GM12878 (cell line): ENCODE measurements at regions not wholly inside any gene's neighbourhood (a gene's known extent, or its start where the extent isn't known, plus 50 kb on each side); places are given as distances from the start of the nearest gene placed in this dataset.

ENCODE experiments used
- ATAC-seq: fragments of 200-7000 bp; cut with Tn5 transposase; 3 replicates; pipeline ENCODE4 v1.9.1; 2020; ENCODE audit warnings: mild to moderate bottlenecking, moderate library complexity
- BruUV-seq: library from RNA; stranded (reverse); fragments of 400-500 nt; replicated peaks from 2 replicates; lab custom pipeline; 2021; lab: Mats Ljungman, UMichigan
- CTCF ChIA-PET: fragments of 300-600 bp; sonication (Branson Sonifier 250); formaldehyde crosslinking; extraction: SDS; loops from one replicate; lab custom pipeline; 2021; ENCODE audit warnings: inconsistent platforms; lab: Yijun Ruan, JAX
- POLR2A ChIA-PET: fragments of 350-600 bp; formaldehyde crosslinking; extraction: SDS; loops from one replicate; lab custom pipeline; 2021; ENCODE audit warnings: inconsistent platforms; lab: Charles Lee
- RAD21 ChIA-PET: fragments of 300-600 bp; sonication (Branson Sonifier 250); formaldehyde crosslinking; loops from one replicate; lab custom pipeline; 2023; ENCODE audit warnings: antibody characterized with exemption; ENCODE audit not compliant: unreplicated experiment; lab: Charles Lee
- SMC1A ChIA-PET: fragments of 300-600 bp; sonication (Branson Sonifier 250); formaldehyde crosslinking; loops from one replicate; lab custom pipeline; 2023; ENCODE audit not compliant: unreplicated experiment, uncharacterized antibody; lab: Charles Lee
- DNase-seq: peaks from one replicate; pipeline ENCODE4 v3.0.0-alpha.2; 2011; ENCODE audit warnings: low read depth, low spot score
- FAIRE-seq: peaks from 3 replicates; lab custom pipeline; 2011; peaks lifted over from hg19 to GRCh38; lab: Jason Lieb, UNC
- H2AFZ ChIP-seq: 2 replicates; pipeline ENCODE4 v1.6.0; 2011; ENCODE audit warnings: low read depth, low read length, control low read depth; ENCODE audit not compliant: control insufficient read depth
- H3K27ac ChIP-seq: 2 replicates; pipeline ENCODE4 v1.5.1; 2011; ENCODE audit warnings: control low read depth; ENCODE audit not compliant: control insufficient read depth, insufficient read depth
- H3K27me3 ChIP-seq, 2 experiments: replicated peaks in 1 of 2; 2 replicates each; pipeline versions ENCODE4 v1.6.0 to v1.6.1; 2011; ENCODE audit warnings: low read length in 1 of 2; ENCODE audit not compliant: control insufficient read depth in 2 of 2, insufficient read depth in 2 of 2
- H3K36me3 ChIP-seq, 2 experiments: 2 replicates each; pipeline ENCODE4 v1.5.1; 2011; ENCODE audit warnings: low read length in 1 of 2; ENCODE audit not compliant: control insufficient read depth in 2 of 2, insufficient read depth in 2 of 2
- H3K4me1 ChIP-seq: 2 replicates; pipeline ENCODE4 v1.6.1; 2011; ENCODE audit warnings: mild to moderate bottlenecking, low read length, moderate library complexity, mixed read lengths; ENCODE audit not compliant: control insufficient read depth, insufficient read depth
- H3K4me2 ChIP-seq: 2 replicates; pipeline ENCODE4 v1.6.0; 2011; ENCODE audit warnings: control low read depth; ENCODE audit not compliant: control insufficient read depth, insufficient read depth
- H3K4me3 ChIP-seq: fragments of 200-600 bp; sonication (generic); 2 replicates; pipeline ENCODE4 v1.5.1; 2016
- H3K79me2 ChIP-seq: 2 replicates; pipeline ENCODE4 v1.6.0; 2011; ENCODE audit warnings: low read length; ENCODE audit not compliant: control insufficient read depth, insufficient read depth
- H3K9ac ChIP-seq: 2 replicates; pipeline ENCODE4 v1.8.0; 2011; ENCODE audit warnings: low read length, control low read depth, mixed read lengths; ENCODE audit not compliant: control insufficient read depth, insufficient read depth
- H3K9me3 ChIP-seq: replicated peaks from 3 replicates; pipeline ENCODE4 v1.5.1; 2011; ENCODE audit warnings: mild to moderate bottlenecking, low read length; ENCODE audit not compliant: control insufficient read depth, insufficient read depth
- H4K20me1 ChIP-seq: 2 replicates; pipeline ENCODE4 v1.6.0; 2011; ENCODE audit not compliant: control insufficient read depth, insufficient read depth
- BCLAF1 ChIP-seq: fragments of 450-650 bp; IDR thresholded peaks from 2 replicates; pipeline ENCODE4 v1.6.1; 2017; ENCODE audit warnings: antibody characterized with exemption, mild to moderate bottlenecking, moderate library complexity
- CBFB ChIP-seq: IDR thresholded peaks from 2 replicates; pipeline ENCODE4 v1.6.1; 2016; ENCODE audit warnings: antibody characterized with exemption, low read depth
- CHD1 ChIP-seq: IDR thresholded peaks from 2 replicates; pipeline ENCODE4 v1.6.1; 2012; ENCODE audit warnings: low read depth, low read length, improper control_type of control experiment
- DPF2 ChIP-seq: fragments of 450-650 bp; IDR thresholded peaks from 2 replicates; pipeline ENCODE4 v1.6.1; 2017; ENCODE audit warnings: mild to moderate bottlenecking
- EGR1 ChIP-seq, 2 experiments: IDR thresholded peaks; 1 replicate in 1 of 2; 2 replicates in 1 of 2; pipeline ENCODE4 v1.6.1; 2011 to 2012; ENCODE audit warnings: low read depth in 2 of 2, low read length in 2 of 2, borderline replicate concordance in 1 of 2, mild to moderate bottlenecking in 1 of 2, moderate library complexity in 1 of 2
- ESRRA ChIP-seq: IDR thresholded peaks from 2 replicates; pipeline ENCODE4 v1.6.1; 2012; ENCODE audit warnings: mild to moderate bottlenecking, low read length, improper control_type of control experiment
- MLLT1 ChIP-seq: fragments of 450-650 bp; IDR thresholded peaks from 2 replicates; pipeline ENCODE4 v1.6.1; 2016; ENCODE audit warnings: mild to moderate bottlenecking
- MXI1 ChIP-seq: fragments of 150-350 bp; IDR thresholded peaks from 2 replicates; pipeline ENCODE4 v1.6.1; 2011; ENCODE audit warnings: low read depth, mild to moderate bottlenecking, inconsistent platforms, low read length, improper control_type of control experiment
- NBN ChIP-seq: fragments of 450-650 bp; IDR thresholded peaks from 2 replicates; pipeline ENCODE4 v1.6.1; 2016
- NR2C2 ChIP-seq: IDR thresholded peaks from 2 replicates; pipeline ENCODE4 v1.6.1; 2011; ENCODE audit warnings: borderline replicate concordance, low read depth; ENCODE audit not compliant: control insufficient read depth, insufficient read length
- NRF1 ChIP-seq: conservative IDR thresholded peaks from 2 replicates; pipeline ENCODE4 v1.6.1; 2011; ENCODE audit warnings: mild to moderate bottlenecking, low read depth, low read length, improper control_type of control experiment
- PML ChIP-seq: IDR thresholded peaks from 2 replicates; pipeline ENCODE4 v1.6.1; 2012; ENCODE audit warnings: low read length, inconsistent platforms
- RBBP5 ChIP-seq: fragments of 200-600 bp; sonication (generic); conservative IDR thresholded peaks from 2 replicates; pipeline ENCODE4 v1.6.1; 2016
- RCOR1 ChIP-seq: conservative IDR thresholded peaks from 2 replicates; pipeline ENCODE4 v1.6.1; 2012; ENCODE audit warnings: low read depth, low read length, improper control_type of control experiment
- SMAD5 ChIP-seq: IDR thresholded peaks from 2 replicates; pipeline ENCODE4 v1.6.1; 2016; ENCODE audit warnings: antibody characterized with exemption, low read depth
- YBX1 ChIP-seq: fragments of 450-650 bp; IDR thresholded peaks from 2 replicates; pipeline ENCODE4 v1.6.1; 2016; ENCODE audit warnings: antibody characterized with exemption
- YY1 ChIP-seq: IDR thresholded peaks from 2 replicates; pipeline ENCODE4 v1.6.1; 2011; ENCODE audit warnings: low read depth, mild to moderate bottlenecking, low read length
- in situ Hi-C: fragments of 300-500 bp; cut with MboI; formaldehyde crosslinking; loops from 9 replicates; pipeline ENCODE4 v1.14.3; 2018; ENCODE audit warnings: mixed read lengths
- intact Hi-C: fragments of 100-400 bp; cut with micrococcal nuclease; formaldehyde crosslinking; loops from one replicate; pipeline ENCODE4 v1.14.2; 2022; ENCODE audit not compliant: unreplicated experiment
- TF ChIP-seq, protein P1 (sequence below): fragments of 450-650 bp; IDR thresholded peaks from 2 replicates; pipeline ENCODE4 v1.6.1; 2017; ENCODE audit warnings: low read depth, mild to moderate bottlenecking, moderate library complexity

GRCh38 chr5:56598941-56599340 is 216.4 kb upstream of the MAP3K1 start:
- no TSS peak for BruUV-seq
- FAIRE-seq = no peak
- H3K4me3 ChIP-seq = no peak overlapping the region
- ATAC-seq = no peak
- no peak overlapping the region for H3K27ac ChIP-seq
- ChIA-PET CTCF (interaction anchor here (0.9 kb wide), 1 partner anchor 285 kb away, joined by 3 read pairs; no protein-coding TSS in a partner anchor), RAD21 (interaction anchor here (1.2 kb wide), 1 partner anchor 50 kb away, joined by 3 read pairs; no protein-coding TSS in a partner anchor), SMC1A (interaction anchor here (1.1 kb wide), 1 partner anchor 10 kb away, joined by 4 read pairs; no protein-coding TSS in a partner anchor)
- in situ Hi-C loops (no loop called here), intact Hi-C loops (no loop called here)
- 0 out of 4 replicates have a peak, but pooled peaks cover 0 to 4% of the 10 kb centered on the region in 2 experiments for H3K27me3 ChIP-seq
- no peak overlapping the region for H3K4me2 ChIP-seq
- no peaks in the 10 kb centered on the region for H3K79me2 ChIP-seq
- no peaks in the 10 kb centered on the region for H3K9me3 ChIP-seq
- H3K36me3 ChIP-seq = no peaks in the 10 kb centered on the region
- TF ChIP-seq MLLT1 (no peak), SMAD5 (no peak), NBN (no peak), BCLAF1 (no peak), RCOR1 (no peak), YY1 (no peak), CBFB (no peak), ESRRA (no peak), EGR1 (IDR thresholded peaks at IDR 0.05; ENCODE audit: borderline replicate concordance in 1 of 2, low read depth in 2 of 2, low read length in 2 of 2) (no peak), NRF1 (no peak), PML (no peak), NR2C2 (no peak), MXI1 (no peak), DPF2 (no peak), YBX1 (no peak), RBBP5 (no peak), CHD1 (no peak)
- TF ChIP-seq, protein P1, sequence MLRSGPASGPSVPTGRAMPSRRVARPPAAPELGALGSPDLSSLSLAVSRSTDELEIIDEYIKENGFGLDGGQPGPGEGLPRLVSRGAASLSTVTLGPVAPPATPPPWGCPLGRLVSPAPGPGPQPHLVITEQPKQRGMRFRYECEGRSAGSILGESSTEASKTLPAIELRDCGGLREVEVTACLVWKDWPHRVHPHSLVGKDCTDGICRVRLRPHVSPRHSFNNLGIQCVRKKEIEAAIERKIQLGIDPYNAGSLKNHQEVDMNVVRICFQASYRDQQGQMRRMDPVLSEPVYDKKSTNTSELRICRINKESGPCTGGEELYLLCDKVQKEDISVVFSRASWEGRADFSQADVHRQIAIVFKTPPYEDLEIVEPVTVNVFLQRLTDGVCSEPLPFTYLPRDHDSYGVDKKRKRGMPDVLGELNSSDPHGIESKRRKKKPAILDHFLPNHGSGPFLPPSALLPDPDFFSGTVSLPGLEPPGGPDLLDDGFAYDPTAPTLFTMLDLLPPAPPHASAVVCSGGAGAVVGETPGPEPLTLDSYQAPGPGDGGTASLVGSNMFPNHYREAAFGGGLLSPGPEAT = no peak
- TF ChIP-seq, all 136 proteins: peak for 0
- no peak for DNase-seq
- Histone ChIP-seq H3K9ac (no peak overlapping the region), H4K20me1 (no peaks in the 10 kb centered on the region), H2AFZ (no peak overlapping the region), H3K4me1 (no peaks in the 10 kb centered on the region)
- POLR2A ChIA-PET = interaction anchor here (0.6 to 0.7 kb wide), 2 partner anchors 192 to 220 kb away, joined by 3 read pairs; no protein-coding TSS in a partner anchor
